GM10266 (cell line): ENCODE measurements at regions not wholly inside any gene's neighbourhood (a gene's known extent, or its start where the extent isn't known, plus 50 kb on each side); places are given as distances from the start of the nearest gene placed in this dataset.

ENCODE experiments used
- DNase-seq: peaks from one replicate; pipeline ENCODE4 v3.0.0; 2012; ENCODE audit errors: extremely low spot score
- TF ChIP-seq, protein P1 (sequence below): IDR thresholded peaks from 2 replicates; pipeline ENCODE4 v1.5.1; 2012; ENCODE audit warnings: mild to moderate bottlenecking, low read depth; ENCODE audit not compliant: control insufficient read depth, insufficient read depth; ENCODE audit errors: missing control alignments

DNA sequence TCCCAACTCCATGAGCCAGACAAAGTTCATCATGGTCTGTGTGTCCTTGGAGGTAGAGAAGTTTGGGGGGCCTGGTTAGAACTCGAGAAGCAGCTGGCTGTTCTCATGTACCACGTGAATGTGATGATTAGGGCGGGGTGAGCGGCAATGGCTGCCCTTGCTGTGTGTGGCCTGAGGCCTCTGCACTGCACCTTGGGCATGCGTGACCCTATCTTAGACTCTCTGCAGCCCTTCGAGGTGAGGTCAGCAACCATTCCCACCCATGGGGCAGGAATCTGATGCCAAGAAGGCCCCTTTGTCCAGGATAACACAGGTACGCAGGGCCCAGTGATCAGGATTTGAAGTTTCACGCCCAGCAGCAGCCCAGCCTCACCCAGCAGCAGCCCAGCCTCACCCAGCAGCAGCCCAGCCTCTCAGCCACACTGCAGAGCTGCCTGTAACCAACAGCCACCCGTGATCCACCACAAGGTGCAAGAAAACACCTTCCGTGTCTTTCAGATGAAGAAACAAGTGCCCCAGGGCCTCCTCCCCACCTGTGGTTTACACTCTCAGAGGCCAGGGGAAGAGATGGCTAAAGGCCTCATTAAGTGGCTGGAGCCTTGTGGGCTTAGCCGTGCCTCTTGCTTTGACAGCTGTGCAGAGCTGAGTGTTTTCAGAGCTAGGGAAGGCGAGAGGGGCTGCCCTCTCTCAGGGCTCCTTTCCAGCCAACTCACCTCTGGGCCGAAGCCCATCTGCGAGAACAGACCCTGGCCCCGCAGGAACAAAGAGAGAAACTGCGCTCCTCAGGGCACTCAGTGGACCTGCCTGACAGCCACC lies 195.2 kb upstream of the CDH4 start:
- no peak for DNase-seq
- TF ChIP-seq, protein P1, sequence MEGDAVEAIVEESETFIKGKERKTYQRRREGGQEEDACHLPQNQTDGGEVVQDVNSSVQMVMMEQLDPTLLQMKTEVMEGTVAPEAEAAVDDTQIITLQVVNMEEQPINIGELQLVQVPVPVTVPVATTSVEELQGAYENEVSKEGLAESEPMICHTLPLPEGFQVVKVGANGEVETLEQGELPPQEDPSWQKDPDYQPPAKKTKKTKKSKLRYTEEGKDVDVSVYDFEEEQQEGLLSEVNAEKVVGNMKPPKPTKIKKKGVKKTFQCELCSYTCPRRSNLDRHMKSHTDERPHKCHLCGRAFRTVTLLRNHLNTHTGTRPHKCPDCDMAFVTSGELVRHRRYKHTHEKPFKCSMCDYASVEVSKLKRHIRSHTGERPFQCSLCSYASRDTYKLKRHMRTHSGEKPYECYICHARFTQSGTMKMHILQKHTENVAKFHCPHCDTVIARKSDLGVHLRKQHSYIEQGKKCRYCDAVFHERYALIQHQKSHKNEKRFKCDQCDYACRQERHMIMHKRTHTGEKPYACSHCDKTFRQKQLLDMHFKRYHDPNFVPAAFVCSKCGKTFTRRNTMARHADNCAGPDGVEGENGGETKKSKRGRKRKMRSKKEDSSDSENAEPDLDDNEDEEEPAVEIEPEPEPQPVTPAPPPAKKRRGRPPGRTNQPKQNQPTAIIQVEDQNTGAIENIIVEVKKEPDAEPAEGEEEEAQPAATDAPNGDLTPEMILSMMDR: no peak

DNA sequence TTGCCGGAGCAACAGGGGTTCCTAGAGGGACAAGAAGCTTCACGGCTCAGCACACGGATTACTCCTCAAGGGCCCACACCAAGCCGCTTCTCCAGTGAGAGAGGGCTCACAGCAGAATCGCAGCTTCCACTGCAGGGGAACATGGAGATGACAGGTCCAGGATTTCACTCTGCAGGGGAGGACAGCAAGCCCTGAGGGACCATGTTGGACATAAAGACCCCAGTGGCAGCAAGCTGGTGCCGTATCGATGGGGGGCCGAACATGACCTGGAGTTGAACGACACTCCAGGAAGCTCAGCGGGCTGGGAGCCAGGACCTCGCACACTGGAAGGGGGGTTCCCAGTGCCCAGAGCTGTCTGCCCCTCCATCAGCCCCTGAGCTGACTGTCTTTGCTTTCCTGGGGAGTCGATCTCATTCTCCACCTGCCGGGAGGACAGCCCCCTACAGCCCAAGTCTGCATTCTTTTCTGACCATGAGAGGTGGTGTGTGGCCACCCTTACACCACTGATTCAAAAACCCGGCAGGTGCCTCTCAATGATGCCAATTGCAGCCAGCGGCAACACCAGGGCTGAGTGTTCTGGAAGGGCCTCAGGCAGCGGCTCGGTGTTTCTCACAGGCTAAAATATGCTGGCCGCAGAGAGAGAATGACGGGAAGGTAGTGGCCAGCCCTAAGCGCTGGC lies 194.5 kb upstream of the CDH4 start:
- TF ChIP-seq, protein P1: no peak
- DNase-seq: no peak

DNA sequence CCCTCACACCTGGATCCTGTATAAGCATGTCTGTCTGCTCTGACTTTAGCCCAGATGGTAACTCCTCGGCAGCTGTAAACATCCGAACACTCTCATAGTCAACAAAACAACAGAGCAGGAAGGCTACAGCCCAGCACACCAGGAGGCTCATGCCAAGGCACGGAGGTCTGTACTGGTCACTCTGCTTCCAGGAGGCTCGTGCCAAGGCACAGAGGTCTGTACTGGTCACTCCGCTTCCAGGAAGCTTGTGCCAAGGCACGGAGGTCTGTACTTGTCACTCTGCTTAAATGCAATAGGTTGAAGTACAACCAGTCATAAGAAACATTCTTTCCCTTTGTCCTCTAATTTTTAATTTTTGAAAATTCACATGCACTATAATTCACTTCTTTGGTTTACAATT lies 190.1 kb upstream of the CDH4 start:
- DNase-seq: no peak
- TF ChIP-seq, protein P1: no peak

DNA sequence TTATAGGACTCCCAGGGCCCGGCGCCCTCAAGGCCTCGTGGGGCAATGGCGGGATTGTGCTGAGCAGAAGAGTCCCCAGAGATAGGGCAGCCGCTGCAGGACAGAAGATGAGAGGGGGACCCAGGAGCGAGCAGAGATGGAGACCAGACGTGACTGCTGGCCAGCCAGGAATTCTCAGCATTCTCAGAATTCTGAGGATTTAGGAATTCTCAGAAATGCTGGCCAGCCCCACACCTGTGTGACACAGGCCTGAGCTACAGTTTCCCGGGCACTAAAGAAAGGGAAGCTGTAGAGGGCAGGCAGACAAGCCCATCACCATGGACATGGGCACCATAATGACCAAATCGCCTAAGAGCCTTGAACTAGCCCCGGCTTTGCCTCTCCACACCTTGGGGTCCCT lies 186.2 kb upstream of the CDH4 start:
- TF ChIP-seq, protein P1: no peak
- DNase-seq: no peak

DNA sequence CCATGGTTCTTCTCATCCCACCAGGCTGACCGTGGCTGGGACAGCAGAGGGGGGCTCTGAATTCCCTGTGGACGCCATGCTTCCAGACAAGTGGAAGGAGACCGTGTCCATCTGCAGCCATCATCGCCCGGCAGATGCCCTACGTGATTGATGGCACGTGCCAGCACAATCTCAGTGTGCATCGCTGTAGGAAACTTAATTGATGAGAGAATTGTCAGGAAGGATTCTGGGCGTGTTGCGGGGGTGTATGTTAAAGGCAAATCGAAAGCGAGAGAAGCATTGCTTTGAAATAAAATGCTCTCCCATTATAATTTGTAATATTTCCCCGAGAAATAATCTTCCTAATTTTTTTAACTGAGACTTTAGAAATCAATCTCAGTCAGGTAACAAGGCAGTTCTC lies 185.5 kb upstream of the CDH4 start:
- TF ChIP-seq, protein P1: no peak
- DNase-seq: no peak

DNA sequence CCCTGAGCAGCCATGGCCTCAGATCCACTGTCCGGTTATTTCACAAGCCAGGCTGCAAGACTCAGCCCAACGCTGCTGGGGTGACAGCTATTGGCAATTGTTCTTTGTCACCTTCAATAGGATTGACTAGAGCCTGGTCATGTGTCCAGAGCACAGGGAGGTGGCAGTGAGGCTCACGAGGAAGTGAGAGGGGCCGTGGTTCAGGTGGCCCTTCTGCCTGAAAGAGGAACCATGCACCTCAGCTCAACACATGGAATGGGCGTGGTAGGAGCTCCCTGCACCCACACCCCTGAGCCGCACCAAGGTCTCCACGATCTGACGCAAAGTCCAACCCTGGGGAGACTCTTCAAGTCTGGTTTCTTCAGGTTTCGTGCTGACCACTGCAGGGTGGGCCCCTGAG lies 184.8 kb upstream of the CDH4 start:
- TF ChIP-seq, protein P1: no peak
- DNase-seq: no peak

DNA sequence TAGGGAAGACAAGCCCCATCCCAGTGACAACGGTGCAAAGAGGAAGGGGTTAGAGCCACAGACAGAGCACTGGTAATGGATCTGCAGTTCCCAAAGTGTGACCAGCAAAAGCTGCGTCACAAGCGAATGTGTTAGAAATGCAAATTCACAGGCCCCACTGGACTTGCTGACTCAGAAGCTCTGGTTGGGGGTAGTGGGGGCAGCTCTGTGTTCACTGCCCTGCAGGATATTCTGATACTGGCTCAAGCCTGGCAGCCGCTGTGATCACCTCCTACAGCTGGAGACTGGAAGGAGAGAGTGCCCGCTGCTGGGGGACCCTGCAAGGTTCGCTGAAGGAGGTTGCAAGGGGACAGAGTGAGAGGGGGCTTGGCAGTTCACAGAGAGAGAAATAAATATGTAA lies 179.7 kb upstream of the CDH4 start:
- no peak for DNase-seq
- TF ChIP-seq, protein P1: no peak
